ENCODE measurements at regions not wholly inside any gene's neighbourhood (a gene's known extent, or its start where the extent isn't known, plus 50 kb on each side); places are given as distances from the start of the nearest gene placed in this dataset.
"Not testable (repeated sequence)": the region's sequence is repeated elsewhere in the genome, so short reads cannot be mapped to it uniquely, and the experiment has no call there.

DNA sequence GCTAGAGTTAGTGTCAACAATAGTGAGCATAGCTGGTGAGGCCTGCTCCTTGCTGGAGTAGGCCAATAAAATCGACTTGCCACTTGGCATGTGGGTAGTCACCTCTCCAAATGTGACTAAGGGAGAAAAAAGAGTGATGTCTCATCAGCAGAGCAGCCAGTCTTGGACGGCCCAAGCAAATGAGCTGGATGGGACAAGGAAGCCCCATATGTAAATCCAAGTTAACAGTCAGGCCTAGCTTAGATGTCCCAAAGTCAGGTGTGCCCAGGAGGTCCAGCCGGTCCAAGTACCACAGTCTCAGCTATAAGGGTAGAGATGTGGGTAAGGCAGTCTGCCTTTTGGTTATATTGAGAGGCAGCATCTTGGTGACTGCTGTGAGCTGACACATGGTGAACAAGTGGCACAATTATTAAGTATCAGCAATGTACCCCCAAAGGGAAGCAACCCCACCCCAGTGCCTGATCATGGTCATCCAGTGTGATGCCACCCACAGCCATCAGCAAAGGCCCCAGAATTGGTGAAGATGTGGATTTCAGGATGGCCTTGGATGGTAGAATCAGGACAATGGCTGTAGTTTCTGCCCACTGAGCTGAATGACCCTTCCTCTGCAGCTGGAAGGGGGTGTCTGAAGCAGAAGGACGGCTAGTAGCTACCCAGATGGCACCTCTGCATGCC is 83.4 kb downstream of the TNFRSF13B start:
- DNase-seq (ENCODE audit: extremely low read depth in 1 of 2, low read depth in 1 of 2): no peak

DNA sequence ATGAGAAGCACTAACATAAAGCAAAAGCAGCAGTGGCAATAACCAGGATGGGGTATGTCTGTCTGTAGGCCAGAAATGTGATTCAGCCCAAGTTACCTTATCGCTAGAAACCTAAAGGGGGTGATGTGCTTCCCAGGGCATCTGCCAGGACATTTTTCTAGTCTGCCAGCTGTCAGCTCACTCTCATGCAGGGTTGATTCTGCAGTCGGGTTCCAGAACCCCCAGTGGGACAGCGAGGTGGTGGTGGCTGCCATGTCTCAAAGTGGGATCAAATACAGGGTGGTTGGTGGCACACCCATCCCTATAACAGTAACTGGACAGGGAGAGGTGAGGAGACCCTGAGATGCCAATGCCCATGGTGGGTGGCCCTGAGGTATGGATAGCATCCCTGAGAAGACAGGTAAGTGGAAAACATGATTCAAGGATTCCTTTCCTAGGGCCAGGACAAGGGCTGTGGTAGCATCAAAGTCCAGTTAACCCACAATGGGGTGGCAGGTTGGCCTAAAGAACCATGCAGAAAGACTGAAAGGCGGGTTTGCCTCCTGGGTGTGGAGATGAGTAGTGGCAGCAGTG is 84.3 kb downstream of the TNFRSF13B start:
- DNase-seq (ENCODE audit: extremely low read depth in 1 of 2, low read depth in 1 of 2): no peak

DNA sequence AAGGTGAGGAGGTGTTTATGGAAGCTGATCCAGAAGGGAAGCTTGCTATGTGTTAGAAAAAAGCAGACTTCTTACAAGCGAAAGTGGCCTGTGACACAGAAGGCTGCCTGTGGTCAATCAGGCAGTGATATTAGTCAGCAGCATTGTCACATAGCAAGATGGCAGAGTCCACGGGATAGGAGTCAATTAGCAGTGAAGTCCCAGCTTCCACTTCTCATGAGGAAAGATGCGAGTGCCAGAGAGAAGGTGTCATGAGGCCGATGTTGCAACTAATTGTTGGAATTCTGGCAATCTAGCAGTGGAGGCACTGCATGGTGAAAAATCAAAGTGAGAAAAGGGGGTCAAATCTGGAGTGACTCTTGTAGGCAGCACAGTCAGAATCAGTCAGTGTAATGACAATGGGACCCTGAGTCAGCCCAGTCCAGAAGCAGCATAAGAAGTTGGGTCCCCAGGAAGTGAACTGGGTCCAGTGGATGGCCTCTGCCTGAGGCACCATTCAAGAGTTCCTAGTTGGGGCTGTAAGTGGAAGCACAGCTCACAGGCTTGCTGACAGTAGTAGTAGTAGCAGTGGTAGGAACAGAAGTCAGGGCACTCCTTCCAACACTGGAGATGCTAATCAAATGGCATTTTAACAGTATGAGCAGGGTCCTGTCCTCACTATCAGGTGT is 85.1 kb downstream of the TNFRSF13B start:
- DNase-seq (ENCODE audit: extremely low read depth in 1 of 2, low read depth in 1 of 2): no peak

DNA sequence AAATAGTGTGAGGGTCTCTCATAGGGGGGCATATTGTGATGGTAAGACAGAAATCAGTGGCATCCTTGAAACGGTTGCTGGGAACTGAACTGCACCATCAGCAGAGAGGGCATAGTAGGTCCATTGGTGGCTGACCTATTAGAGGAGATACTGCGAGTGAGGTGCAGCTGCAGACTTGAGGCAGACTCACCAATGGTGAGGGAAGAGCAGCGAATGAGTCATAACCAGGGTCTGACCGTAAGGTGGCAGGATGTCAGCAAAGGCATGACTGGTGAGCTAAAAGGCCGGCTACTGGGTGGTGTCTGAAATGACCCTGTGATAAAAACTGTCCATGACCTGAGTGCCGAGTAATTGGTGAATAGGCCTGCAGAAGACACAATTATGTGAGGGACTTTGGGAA is 86.7 kb downstream of the TNFRSF13B start:
- not testable (repeated sequence) for DNase-seq (ENCODE audit: extremely low read depth in 1 of 2, low read depth in 1 of 2)

DNA sequence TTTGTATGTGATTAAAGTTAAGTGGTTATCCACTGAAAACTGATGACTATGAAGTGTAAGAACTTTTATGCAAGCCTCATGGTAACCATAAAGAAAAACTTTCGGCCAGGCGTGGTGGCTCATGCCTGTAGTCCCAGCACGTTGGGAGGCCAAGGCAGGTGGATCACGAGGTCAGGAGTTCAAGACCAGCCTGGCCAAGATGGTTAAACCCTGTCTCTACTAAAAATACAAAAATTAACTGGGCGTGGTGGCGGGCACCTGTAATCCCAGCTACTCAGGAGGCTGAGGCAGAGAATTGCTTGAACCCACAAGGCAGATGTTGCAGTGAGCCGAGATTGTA is 89.0 kb downstream of the TNFRSF13B start:
- not testable (repeated sequence) for DNase-seq (ENCODE audit: extremely low read depth in 1 of 2, low read depth in 1 of 2)

DNA sequence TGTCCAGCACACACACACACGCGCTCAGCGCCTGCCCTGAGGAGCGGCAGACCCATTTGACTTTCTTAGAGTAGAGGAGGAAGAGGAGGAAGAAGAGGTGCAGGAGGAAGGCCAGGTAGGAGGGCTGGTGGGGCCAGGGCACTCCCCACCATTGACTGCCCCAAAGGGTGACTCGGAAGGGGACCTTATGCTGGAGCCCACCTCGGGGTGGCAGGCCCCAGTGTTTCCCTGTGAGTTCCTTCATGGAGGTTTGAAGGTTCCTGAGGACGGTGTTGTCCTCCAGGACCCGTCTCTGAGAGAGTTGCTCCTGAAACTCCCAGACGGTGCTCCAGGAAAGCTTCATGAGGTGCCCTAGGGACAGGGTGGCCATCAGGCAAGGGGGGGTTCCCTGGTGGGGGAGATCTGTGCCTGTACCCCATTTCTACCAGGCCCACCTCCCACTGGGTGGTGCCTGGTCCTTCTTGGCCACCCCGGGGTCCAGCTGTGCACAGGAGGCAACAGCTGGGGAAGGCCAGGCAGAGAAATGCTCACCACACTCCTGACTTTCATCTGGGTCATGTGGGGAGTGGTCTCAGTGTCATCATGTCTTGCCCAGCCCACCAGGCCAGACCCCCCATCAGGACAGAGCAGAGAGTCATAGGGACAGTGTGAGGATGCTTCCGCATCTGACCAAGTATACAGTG is 89.5 kb downstream of the TNFRSF13B start:
- DNase-seq (ENCODE audit: extremely low read depth in 1 of 2, low read depth in 1 of 2): no peak

DNA sequence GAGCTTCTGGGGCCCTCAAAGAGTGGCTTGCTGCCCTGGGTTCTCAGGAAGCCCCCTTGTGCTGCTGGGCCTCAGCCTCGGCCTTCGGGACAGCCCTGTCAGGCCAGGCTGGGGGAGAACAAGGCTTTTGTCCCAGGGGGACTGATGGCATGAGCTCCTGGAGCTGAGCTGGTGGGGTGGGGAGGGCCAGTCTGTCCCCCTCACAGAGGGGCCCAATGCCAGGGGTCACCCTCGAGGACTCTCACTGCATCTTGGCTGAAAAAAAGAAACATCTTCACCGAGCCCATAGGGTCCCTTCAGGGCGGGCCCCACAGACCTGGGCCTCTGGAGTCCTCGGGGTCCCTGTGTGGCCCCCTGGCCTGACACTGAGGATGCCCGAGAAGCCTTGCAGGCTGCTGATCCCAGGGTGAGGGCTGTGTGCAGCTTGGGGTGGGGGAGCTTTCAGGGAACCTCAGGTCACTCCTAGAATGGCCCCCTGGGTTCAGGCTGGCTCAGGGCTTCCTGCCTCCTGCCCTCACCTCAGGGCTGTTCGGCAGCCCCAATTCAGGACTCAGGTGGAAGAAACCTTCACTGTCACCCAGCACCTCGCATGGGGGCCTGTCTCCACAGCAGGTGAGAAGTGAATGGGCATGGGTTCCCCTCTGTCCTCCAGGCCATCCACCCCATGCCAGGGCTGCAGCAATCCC is 90.5 kb downstream of the TNFRSF13B start:
- no peak for DNase-seq (ENCODE audit: extremely low read depth in 1 of 2, low read depth in 1 of 2)

DNA sequence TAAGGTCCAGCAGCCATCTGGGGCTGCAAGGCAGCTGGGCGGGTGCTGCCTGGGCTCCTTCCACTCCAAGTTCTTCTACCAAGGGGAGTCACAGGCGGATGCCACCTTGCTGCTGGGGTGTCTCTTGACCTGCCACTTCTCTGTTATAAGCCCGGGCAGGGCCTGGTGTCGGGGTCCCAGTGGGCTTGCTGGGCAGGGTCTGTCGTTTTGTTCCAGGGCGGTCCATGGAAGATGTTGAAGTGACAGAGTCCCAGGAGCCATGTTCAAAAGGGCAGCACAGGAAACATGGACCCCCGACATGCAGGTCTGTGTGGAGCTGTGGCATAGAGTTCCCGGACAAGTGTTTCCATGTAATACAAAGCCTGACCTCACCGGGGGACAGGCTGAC is 91.1 kb downstream of the TNFRSF13B start:
- DNase-seq (ENCODE audit: extremely low read depth in 1 of 2, low read depth in 1 of 2): no peak

DNA sequence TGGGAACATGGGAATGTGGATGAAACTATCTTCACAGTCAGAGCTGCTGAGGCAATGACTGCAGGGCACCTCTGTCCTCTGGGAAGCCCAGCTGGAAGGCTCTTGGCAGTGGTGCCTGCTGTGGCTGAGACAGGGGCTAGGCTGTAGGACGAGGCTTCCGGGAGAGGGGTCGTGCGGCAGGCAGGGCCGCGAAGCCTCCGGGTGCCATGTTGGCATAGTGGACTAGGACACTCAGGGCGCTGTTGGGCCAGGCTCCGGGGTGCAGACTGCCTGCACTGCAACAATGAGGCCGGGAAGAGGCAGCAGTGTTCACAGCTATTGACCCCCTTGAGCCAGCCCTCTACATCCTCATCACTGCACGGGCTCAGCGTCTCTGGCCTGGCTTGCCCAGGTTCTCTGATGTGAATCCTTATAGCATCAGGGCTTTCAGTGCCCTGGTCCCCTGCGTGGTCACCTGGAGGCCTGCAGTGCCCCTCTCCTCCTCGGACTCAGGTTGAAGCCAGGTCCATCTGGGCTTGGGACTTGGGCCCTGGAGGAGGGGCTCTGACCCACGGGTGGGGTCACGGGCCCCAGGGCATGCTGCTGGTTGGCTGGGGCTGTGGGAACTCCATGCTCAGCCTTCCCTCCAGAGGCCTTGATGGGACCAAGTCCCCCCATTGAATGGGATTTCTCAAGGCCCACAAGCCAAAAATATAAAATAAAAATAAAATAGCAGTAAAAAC is 91.6 kb downstream of the TNFRSF13B start:
- DNase-seq (ENCODE audit: extremely low read depth in 1 of 2, low read depth in 1 of 2): no peak

DNA sequence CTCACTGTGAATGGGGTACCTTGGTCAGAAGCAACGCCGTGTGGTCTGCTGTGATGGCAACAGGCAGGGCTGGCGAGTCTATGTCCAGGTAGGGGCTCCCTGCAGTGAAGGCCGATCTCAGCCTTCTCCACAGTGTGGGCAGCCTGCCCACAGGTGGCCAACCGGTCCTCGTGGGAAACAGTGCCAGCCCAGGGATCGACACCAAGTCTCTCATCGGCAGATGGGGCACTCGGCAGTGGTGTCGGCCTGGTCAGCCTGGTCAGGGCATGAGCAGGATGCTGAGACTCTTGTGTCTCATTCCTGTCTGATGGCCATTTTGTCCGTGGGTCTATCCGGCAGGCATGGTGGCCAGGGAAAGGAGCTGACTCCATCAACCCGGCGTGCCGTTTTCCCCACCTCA is 92.2 kb downstream of the TNFRSF13B start:
- DNase-seq (ENCODE audit: extremely low read depth in 1 of 2, low read depth in 1 of 2): no peak

DNA sequence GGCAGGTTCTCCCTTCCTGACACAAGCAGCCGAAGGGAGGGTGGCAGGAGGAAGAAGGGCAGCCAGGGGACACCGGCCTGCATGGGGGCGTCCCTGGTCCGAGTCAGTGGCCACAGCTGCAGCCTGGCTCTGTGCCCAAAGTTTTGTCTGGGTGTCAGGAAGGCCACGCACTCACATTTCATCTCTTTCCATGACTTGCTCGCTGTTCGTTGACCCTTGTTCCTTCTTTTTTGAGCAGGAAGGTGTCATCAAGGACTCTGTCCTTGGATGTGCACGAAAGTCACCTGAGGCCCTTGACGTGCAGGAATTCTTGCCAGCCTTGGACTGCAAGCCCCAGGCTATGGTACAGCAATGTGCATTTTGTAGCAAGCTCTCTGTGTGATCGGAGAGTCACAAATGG is 93.3 kb downstream of the TNFRSF13B start:
- DNase-seq (ENCODE audit: extremely low read depth in 1 of 2, low read depth in 1 of 2): no peak

DNA sequence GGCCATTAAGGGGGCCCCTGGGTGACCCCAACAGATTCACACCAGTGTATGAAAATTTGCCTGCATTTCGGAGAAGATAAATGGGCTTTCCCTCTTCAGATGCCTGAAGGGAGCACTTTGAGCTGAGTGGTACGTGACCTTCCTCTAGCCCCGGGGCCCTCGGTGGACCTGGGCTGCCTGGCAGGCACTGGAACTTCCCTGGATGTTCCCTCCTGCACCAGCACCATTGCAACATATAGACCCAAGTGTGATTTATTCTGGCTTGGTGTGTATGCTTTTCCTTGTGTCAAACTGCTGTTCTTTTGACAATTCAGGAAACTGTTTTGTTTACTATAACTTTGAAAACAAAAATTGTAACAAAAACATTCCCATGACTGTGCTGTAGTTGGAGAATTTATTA is 93.8 kb downstream of the TNFRSF13B start:
- DNase-seq (ENCODE audit: extremely low read depth in 1 of 2, low read depth in 1 of 2): no peak

DNA sequence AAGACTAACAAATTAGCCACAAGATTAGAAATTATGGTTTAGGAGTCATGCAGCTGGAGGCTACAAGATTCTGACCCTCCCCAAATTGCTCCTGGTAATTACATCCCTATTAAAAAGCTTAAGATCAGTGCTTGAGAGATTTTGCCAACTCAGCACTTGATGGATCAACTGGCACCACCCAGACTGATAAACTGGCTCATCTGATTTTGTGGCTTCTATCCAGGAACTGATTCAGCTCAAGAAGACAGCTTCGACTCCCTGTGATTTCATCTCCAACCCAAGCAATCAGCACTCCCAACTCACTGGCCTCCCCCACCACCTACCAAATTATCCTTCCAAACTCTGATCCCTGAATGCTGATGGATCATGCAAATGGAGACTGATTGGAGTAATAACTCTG is 94.8 kb downstream of the TNFRSF13B start:
- no peak for DNase-seq (ENCODE audit: extremely low read depth in 1 of 2, low read depth in 1 of 2)

DNA sequence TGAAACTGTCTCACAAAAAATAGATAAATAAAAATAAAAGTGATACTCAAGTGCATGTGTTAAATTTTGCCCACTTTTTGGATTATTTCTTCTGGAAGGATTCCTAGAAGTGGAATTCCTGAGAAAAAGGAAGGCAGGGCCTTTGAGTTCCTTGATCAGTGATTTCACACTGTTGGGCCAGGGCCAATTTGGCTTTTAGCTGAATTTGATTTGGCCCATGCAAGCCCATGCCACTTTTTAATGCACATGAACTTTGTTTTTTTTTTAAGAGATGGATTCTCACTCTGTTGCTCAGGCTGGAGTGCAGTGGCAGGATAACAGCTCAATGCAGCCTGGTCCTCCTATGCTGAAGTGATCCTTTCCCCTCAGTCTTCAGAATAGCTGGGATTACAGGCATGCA is 96.3 kb downstream of the TNFRSF13B start:
- DNase-seq (ENCODE audit: extremely low read depth in 1 of 2, low read depth in 1 of 2): no peak

DNA sequence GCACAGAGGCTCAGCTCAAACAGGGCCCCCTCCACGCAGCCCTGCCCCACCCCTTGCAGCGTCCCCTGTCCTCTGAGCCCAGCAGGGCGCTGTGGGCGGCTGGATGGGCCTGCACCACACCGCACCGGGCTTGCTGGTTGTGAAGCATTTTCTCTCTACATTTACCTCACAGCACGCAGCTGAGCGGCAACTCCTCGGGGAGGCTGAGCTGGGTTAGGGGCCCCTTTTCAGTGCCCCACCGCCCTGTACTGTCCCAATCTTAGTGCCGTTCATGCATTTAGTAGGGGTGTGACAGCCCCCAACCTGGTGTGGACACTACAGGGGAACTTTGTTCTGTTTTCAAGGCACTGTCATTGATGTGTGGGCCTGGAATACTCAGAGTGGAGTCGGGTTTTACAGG is 97.7 kb downstream of the TNFRSF13B start:
- not testable (repeated sequence) for DNase-seq (ENCODE audit: extremely low read depth in 1 of 2, low read depth in 1 of 2)

DNA sequence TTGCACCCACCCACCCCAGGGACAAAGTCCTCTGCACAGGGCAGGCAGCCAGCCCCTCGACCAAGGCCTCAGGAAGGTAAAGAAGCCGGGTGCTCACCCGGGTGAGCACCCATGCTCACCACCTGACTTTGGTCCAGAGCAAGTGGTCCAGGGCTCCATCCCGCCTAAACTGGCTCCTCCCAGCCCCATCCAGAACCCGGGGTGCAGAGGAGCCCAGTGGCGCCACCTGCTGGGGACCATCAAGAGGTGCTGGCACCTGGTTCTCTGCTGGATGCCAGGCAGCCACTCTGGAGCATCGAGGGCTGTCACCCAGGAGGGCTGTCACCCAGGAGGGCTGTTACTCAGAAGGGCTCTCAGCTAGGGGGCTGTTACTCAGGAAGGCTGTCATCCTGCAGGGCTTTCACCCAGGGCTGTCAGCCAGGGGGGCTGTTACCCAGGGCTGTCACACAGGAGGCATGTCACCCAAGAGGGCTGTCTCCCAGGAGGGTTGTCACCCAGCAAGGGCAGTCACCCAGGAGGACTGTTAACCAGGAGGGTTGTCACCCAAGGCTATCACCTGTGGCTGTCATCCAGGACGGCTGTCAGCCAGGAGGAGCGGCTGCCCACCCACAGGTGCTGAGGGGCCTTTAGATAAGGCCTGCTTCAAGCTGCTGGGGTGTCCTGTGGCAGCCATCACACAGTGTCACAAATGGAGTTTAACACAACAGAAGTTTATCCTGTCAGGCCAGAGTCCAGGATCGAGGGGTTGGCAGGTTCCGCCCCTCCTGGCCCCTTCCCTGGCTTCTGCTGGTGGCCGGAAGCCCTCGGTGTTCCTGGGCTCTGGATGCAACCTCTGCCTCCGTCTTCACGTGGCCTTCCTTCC is 98.5 kb downstream of the TNFRSF13B start:
- peak in 1 of 2 donors; percentile 11 for DNase-seq (ENCODE audit: extremely low read depth in 1 of 2, low read depth in 1 of 2)

DNA sequence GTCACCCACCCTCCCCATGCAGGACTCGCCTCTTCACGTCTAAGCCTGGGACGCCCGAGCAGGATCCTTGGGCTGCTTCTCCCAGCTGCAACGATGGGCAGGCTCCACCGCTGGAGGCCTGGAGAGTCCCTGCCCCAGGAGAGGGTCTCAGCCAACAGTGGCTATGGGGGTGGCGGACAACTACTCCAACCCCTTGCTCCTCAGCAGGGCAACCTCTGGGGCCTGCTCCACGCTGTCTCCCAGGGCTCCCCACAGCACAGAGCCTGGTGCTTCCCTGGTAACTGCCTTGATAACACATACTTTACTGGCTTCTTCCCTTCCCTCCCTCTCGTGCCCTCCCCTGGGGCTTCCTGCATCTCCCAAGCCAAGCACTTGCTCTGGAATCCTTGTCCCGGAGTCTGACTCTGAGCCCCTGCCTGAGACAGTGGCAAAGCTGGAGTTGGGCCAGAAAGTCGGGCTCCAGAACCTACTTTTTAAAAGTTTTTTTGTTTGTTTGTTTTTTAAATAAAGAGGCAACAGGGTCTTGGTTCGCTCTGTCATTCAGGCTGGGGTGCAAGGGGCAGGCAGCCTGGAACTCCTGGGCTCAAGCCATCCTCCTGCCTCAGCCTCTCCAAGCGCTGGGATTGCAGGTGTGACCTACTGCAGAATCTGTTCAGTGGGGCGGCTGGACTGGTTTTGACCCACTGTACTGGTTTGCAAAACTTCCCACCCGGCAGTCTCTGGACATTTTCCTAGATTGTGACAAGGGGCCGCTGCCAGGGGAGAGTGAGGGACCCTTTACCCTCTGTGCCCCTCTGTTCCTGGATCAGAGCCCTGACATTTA is 99.4 kb downstream of the TNFRSF13B start:
- no peak for DNase-seq (ENCODE audit: extremely low read depth in 1 of 2, low read depth in 1 of 2)

DNA sequence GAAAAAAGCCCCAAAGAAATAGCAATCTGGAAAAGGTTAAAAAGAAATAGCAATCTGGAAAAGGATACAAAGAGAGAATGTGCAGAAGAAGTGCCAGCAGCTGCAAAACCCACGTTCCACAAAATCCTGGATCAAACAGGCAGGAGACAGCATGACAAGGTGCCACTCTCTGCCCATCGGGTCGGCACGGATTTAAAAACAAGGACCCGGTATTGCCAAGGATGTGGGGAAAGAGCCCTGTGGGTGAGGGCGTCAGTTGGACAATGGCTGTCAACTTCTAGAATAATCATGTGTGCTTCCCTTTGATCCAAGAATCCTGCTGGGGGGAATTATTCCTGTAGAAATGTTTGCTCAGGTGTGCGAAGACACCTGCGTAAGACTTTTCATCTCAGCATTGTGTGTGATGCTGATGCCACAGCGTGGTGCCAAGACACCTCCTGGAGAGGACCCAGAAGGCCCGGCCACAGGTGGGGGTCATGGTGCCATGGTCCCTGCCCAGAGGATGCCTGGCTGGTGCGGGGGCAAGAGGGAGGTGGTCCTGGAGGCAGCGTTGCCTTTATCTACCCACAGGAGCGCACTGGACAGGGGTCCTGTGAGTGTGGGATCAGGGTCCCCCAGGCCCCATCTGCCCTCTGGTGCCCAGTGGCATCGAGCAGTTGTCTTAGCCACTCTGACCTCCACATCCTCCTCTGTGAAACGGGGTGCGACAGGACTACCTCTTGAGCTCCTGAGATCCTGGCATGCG is 100.3 kb downstream of the TNFRSF13B start:
- DNase-seq (ENCODE audit: extremely low read depth in 1 of 2, low read depth in 1 of 2): not testable (repeated sequence)
